Natural killer cell treated with Interleukin-12 subunit alpha and Interleukin-12 subunit beta and Interleukin-15 and Interleukin-18, amount 100 ng/mL, for 72 hours (primary cell): ENCODE measurements at regions not wholly inside any gene's neighbourhood (a gene's known extent, or its start where the extent isn't known, plus 50 kb on each side); places are given as distances from the start of the nearest gene placed in this dataset.
A peak's percentile ranks its signal among the peaks of the same experiment; 100 is the strongest.

Source experiments
- ATAC-seq, 2 donors: fragments of 150-1000 bp; cut with Tn5 transposase in 1 of 2; sonication (Bioruptor Pico), chemical (Tn5 transposase) in 1 of 2; 2 replicates each; pipeline ENCODE4 v1.10.0; 2021
- DNase-seq: peaks from one replicate; pipeline ENCODE4 v3.0.0; 2022; ENCODE audit warnings: low spot score
- H3K27ac Mint-ChIP-seq, 2 donors: 1 replicate in 1 of 2; 2 replicates in 1 of 2; pipeline ENCODE4 v1.8.0; 2022; ENCODE audit warnings: mixed read lengths in 2 of 2, mild to moderate bottlenecking in 1 of 2, moderate library complexity in 1 of 2
- H3K27me3 Mint-ChIP-seq, 2 donors: 1 replicate in 1 of 2; 2 replicates in 1 of 2; pipeline ENCODE4 v1.8.0; 2022; ENCODE audit warnings: mixed read lengths in 2 of 2
- H3K36me3 Mint-ChIP-seq: one replicate; pipeline ENCODE4 v1.8.0; 2022; ENCODE audit warnings: mixed read lengths
- H3K4me1 Mint-ChIP-seq, 2 donors: 1 replicate in 1 of 2; 2 replicates in 1 of 2; pipeline ENCODE4 v1.8.0; 2022; ENCODE audit warnings: low read depth in 2 of 2, mixed read lengths in 2 of 2, mild to moderate bottlenecking in 1 of 2
- H3K4me3 Mint-ChIP-seq: one replicate; pipeline ENCODE4 v1.8.0; 2022; ENCODE audit warnings: mixed read lengths
- H3K9me3 Mint-ChIP-seq: 2 replicates; pipeline ENCODE4 v1.8.0; 2022; ENCODE audit warnings: mixed read lengths

- no peaks in the 10 kb centered on the region for H3K9me3 Mint-ChIP-seq
- H3K4me1 Mint-ChIP-seq: no peaks in the 10 kb centered on the region
- no peak overlapping the region for H3K4me3 Mint-ChIP-seq
- H3K27me3 Mint-ChIP-seq: peaks cover 0 to 2% of the 10 kb centered on the region in 2 donors
- ATAC-seq (no peak), DNase-seq (no peak)
- no peaks in the 10 kb centered on the region for H3K36me3 Mint-ChIP-seq
- no peak overlapping the region for H3K27ac Mint-ChIP-seq
These were observed 122.5 kb downstream of the PHLDA1 start for GRCh38 chr12:75908961-75909605.

GRCh38 chr12:75905922-75906321, 125.7 kb downstream of the PHLDA1 start:
- ATAC-seq: no peak
- no peak for DNase-seq
- H3K4me3 Mint-ChIP-seq: no peak overlapping the region
- no peak overlapping the region for H3K27ac Mint-ChIP-seq
- no peaks in the 10 kb centered on the region for H3K4me1 Mint-ChIP-seq
- H3K9me3 Mint-ChIP-seq: no peaks in the 10 kb centered on the region
- H3K27me3 Mint-ChIP-seq: peaks cover 0 to 2% of the 10 kb centered on the region in 2 donors
- no peaks in the 10 kb centered on the region for H3K36me3 Mint-ChIP-seq

- Mint-ChIP-seq H3K27ac (peak overlapping the region in 1 of 2 donors; percentile 19), H3K4me1 (no peaks in the 10 kb centered on the region), H3K4me3 (no peak overlapping the region), H3K36me3 (no peaks in the 10 kb centered on the region), H3K27me3 (peaks cover under 1 to 19% of the 10 kb centered on the region in 2 donors), H3K9me3 (no peaks in the 10 kb centered on the region)
- ATAC-seq (no peak), DNase-seq (no peak)
These were observed 130.8 kb downstream of the PHLDA1 start for GRCh38 chr12:75900781-75901254.

- H3K27ac Mint-ChIP-seq: peak overlapping the region in 1 of 2 donors; percentile 19
- no peaks in the 10 kb centered on the region for H3K9me3 Mint-ChIP-seq
- H3K4me1 Mint-ChIP-seq: no peaks in the 10 kb centered on the region
- ATAC-seq (no peak), DNase-seq (no peak)
- peaks cover 4 to 19% of the 10 kb centered on the region in 2 donors for H3K27me3 Mint-ChIP-seq
- H3K4me3 Mint-ChIP-seq: no peak overlapping the region
- no peaks in the 10 kb centered on the region for H3K36me3 Mint-ChIP-seq
These were observed 131.3 kb downstream of the PHLDA1 start for GRCh38 chr12:75900226-75900625.

- ATAC-seq (no peak), DNase-seq (no peak)
- H3K4me3 Mint-ChIP-seq: no peak overlapping the region
- no peak overlapping the region for H3K27ac Mint-ChIP-seq
- H3K27me3 Mint-ChIP-seq: peaks cover 11 to 35% of the 10 kb centered on the region in 2 donors
- H3K36me3 Mint-ChIP-seq: no peaks in the 10 kb centered on the region
- H3K9me3 Mint-ChIP-seq: no peaks in the 10 kb centered on the region
- no peaks in the 10 kb centered on the region for H3K4me1 Mint-ChIP-seq
These were observed 136.4 kb downstream of the PHLDA1 start for GRCh38 chr12:75894965-75895754.

- H3K4me3 Mint-ChIP-seq: no peak overlapping the region
- no peak for ATAC-seq
- peaks cover 15 to 37% of the 10 kb centered on the region in 2 donors for H3K27me3 Mint-ChIP-seq
- no peak overlapping the region for H3K27ac Mint-ChIP-seq
- H3K36me3 Mint-ChIP-seq: no peaks in the 10 kb centered on the region
- no peak for DNase-seq
- H3K9me3 Mint-ChIP-seq: no peaks in the 10 kb centered on the region
- peaks cover 0 to 3% of the 10 kb centered on the region in 2 donors for H3K4me1 Mint-ChIP-seq
These were observed 137.8 kb downstream of the PHLDA1 start for GRCh38 chr12:75893765-75894164.

- Mint-ChIP-seq H3K27ac (no peak overlapping the region), H3K4me3 (no peak overlapping the region), H3K36me3 (no peaks in the 10 kb centered on the region), H3K4me1 (peaks cover 0 to 3% of the 10 kb centered on the region in 2 donors), H3K27me3 (peaks cover 17 to 32% of the 10 kb centered on the region in 2 donors), H3K9me3 (no peaks in the 10 kb centered on the region)
- ATAC-seq: no peak
- no peak for DNase-seq
These were observed 138.7 kb downstream of the PHLDA1 start for GRCh38 chr12:75892731-75893408.

GRCh38 chr12:75891072-75891471, 140.5 kb downstream of the PHLDA1 start:
- no peak for DNase-seq
- peaks cover 21 to 25% of the 10 kb centered on the region in 2 donors for H3K27me3 Mint-ChIP-seq
- H3K4me1 Mint-ChIP-seq: peaks cover 0 to 3% of the 10 kb centered on the region in 2 donors
- H3K36me3 Mint-ChIP-seq: no peaks in the 10 kb centered on the region
- peak overlapping the region in 1 of 2 donors; percentile 4 for H3K27ac Mint-ChIP-seq
- H3K4me3 Mint-ChIP-seq: no peak overlapping the region
- ATAC-seq: no peak
- no peaks in the 10 kb centered on the region for H3K9me3 Mint-ChIP-seq

- no peak for DNase-seq
- ATAC-seq: no peak
- Mint-ChIP-seq H3K27ac (peak overlapping the region in 1 of 2 donors; percentile 4), H3K4me1 (peaks cover 0 to 3% of the 10 kb centered on the region in 2 donors), H3K27me3 (peaks cover 20 to 25% of the 10 kb centered on the region in 2 donors), H3K9me3 (no peaks in the 10 kb centered on the region), H3K36me3 (no peaks in the 10 kb centered on the region), H3K4me3 (no peak overlapping the region)
These were observed 140.9 kb downstream of the PHLDA1 start for GRCh38 chr12:75890660-75891059.

- no peak overlapping the region for H3K4me3 Mint-ChIP-seq
- H3K4me1 Mint-ChIP-seq: peaks cover 0 to 3% of the 10 kb centered on the region in 2 donors
- no peaks in the 10 kb centered on the region for H3K36me3 Mint-ChIP-seq
- H3K27me3 Mint-ChIP-seq: peaks cover 18 to 25% of the 10 kb centered on the region in 2 donors
- ATAC-seq: no peak
- DNase-seq: no peak
- peak overlapping the region in 1 of 2 donors; percentile 4 for H3K27ac Mint-ChIP-seq
- H3K9me3 Mint-ChIP-seq: no peaks in the 10 kb centered on the region
These were observed 141.4 kb downstream of the PHLDA1 start for GRCh38 chr12:75890141-75890540.

GRCh38 chr12:75888874-75889613, 142.5 kb downstream of the PHLDA1 start:
- ATAC-seq (no peak), DNase-seq (no peak)
- H3K4me1 Mint-ChIP-seq: peaks cover 0 to 3% of the 10 kb centered on the region in 2 donors
- no peak overlapping the region for H3K4me3 Mint-ChIP-seq
- H3K36me3 Mint-ChIP-seq: no peaks in the 10 kb centered on the region
- no peaks in the 10 kb centered on the region for H3K9me3 Mint-ChIP-seq
- peaks cover 25 to 35% of the 10 kb centered on the region in 2 donors for H3K27me3 Mint-ChIP-seq
- H3K27ac Mint-ChIP-seq: peak overlapping the region in 1 of 2 donors; percentile 56

GRCh38 chr12:75888399-75888798, 143.2 kb downstream of the PHLDA1 start:
- Mint-ChIP-seq H3K36me3 (no peaks in the 10 kb centered on the region), H3K9me3 (peaks cover 4% of the 10 kb centered on the region), H3K27ac (no peak overlapping the region), H3K4me1 (peaks cover 0 to 3% of the 10 kb centered on the region in 2 donors), H3K27me3 (peaks cover 31 to 41% of the 10 kb centered on the region in 2 donors), H3K4me3 (no peak overlapping the region)
- DNase-seq: no peak
- no peak for ATAC-seq

GRCh38 chr12:75887979-75888378, 143.6 kb downstream of the PHLDA1 start:
- peaks cover 0 to 3% of the 10 kb centered on the region in 2 donors for H3K4me1 Mint-ChIP-seq
- ATAC-seq (no peak), DNase-seq (no peak)
- H3K9me3 Mint-ChIP-seq: peaks cover 6% of the 10 kb centered on the region
- H3K27me3 Mint-ChIP-seq: peaks cover 34 to 46% of the 10 kb centered on the region in 2 donors
- no peak overlapping the region for H3K27ac Mint-ChIP-seq
- H3K36me3 Mint-ChIP-seq: no peaks in the 10 kb centered on the region
- H3K4me3 Mint-ChIP-seq: no peak overlapping the region
